Gastroesophageal sphincter (tissue), 4 donors: ENCODE measurements at regions not wholly inside any gene's neighbourhood (a gene's known extent, or its start where the extent isn't known, plus 50 kb on each side); places are given as distances from the start of the nearest gene placed in this dataset.

ENCODE experiments used
- ATAC-seq: fragments of 150-250 bp; one replicate; pipeline ENCODE4 v1.9.1; 2016; ENCODE audit warnings: mild to moderate bottlenecking, moderate library complexity
- H3K27ac ChIP-seq, 4 donors: fragments of 200-600 bp; sonication (generic) in 3 of 4; 1 replicate in 3 of 4; 2 replicates in 1 of 4; pipeline ENCODE4 v1.5.1; 2016 to 2019
- H3K27me3 ChIP-seq: fragments of 200-600 bp; sonication (generic); one replicate; pipeline ENCODE4 v1.5.1; 2019
- H3K36me3 ChIP-seq, 2 donors: fragments of 200-600 bp; sonication (generic); one replicate each; pipeline ENCODE4 v1.5.1; 2019; ENCODE audit warnings: control low read depth in 1 of 2
- H3K4me1 ChIP-seq, 3 donors: fragments of 200-600 bp; sonication (generic); 1 replicate in 2 of 3; 2 replicates in 1 of 3; pipeline ENCODE4 v1.5.1; 2016 to 2019; ENCODE audit warnings: control low read depth in 2 of 3
- H3K4me3 ChIP-seq, 2 donors: fragments of 200-600 bp; sonication (generic); one replicate each; pipeline ENCODE4 v1.5.1; 2019; ENCODE audit warnings: mild to moderate bottlenecking in 1 of 2, moderate library complexity in 1 of 2
- H3K9me3 ChIP-seq, 3 donors: fragments of 200-600 bp; sonication (generic); one replicate each; pipeline ENCODE4 v1.5.1; 2017 to 2019; ENCODE audit warnings: control low read depth in 2 of 3
- EP300 ChIP-seq: sonication (generic); formaldehyde crosslinking; IDR thresholded peaks from one replicate; pipeline ENCODE4 v1.6.1; 2017; ENCODE audit warnings: antibody characterized with exemption, mild to moderate bottlenecking
- POLR2A ChIP-seq, 2 donors: fragments of 450-650 bp; IDR thresholded peaks; one replicate each; pipeline ENCODE4 v1.6.1; 2017; ENCODE audit warnings: antibody characterized with exemption in 2 of 2, mild to moderate bottlenecking in 2 of 2, moderate library complexity in 1 of 2
- POLR2AphosphoS5 ChIP-seq: sonication (generic); formaldehyde crosslinking; IDR thresholded peaks from one replicate; pipeline ENCODE4 v1.6.1; 2017; ENCODE audit warnings: antibody characterized with exemption
- WGBS, 2 donors: methylation state at CpG; one replicate each; pipeline ENCODE4 v1.1.5; 2018; ENCODE audit warnings: low coverage in 1 of 2; 5-methylcytosine and 5-hydroxymethylcytosine counted together
- TF ChIP-seq, protein P1 (sequence below), 4 experiments: fragments of 200-600 bp in 2 of 4; fragments of 450-650 bp in 2 of 4; sonication (generic) in 1 of 4; IDR thresholded peaks; one replicate each; pipeline ENCODE4 v1.5.1; 2017 to 2019; ENCODE audit warnings: antibody characterized with exemption in 4 of 4, mild to moderate bottlenecking in 2 of 4, moderate library complexity in 2 of 4

DNA sequence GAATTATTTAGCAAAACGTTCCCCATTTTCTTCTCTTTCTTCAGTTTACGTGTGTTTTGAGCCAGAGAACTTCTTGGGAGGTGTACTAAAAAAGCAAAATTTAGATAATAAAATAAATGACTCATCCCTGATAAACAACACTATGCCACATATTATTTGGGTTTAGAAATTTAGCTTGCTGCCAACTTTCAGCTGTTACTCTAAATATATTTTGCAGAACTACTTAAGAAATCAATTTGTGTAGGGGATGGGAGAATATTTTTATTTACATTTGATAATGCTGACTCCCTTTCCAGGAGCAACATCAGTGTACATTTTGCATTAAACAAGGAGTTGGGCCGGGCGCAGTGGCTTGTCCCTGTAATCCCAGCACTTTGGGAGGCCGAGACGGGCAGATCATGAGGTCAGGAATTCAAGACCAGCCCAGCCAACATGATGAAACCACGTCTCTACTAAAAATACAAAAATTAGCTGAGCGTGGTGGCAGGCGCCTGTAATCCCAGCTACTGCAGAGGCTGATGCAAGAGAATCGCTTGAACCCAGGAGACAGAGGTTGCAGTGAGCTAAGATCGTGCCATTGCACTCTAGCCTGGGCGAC lies 151.4 kb upstream of the ZRANB2 start:
- Histone ChIP-seq H3K4me3 (no peak overlapping the region), H3K27ac (no peak overlapping the region), H3K36me3 (no peaks in the 10 kb centered on the region), H3K9me3 (no peaks in the 10 kb centered on the region), H3K27me3 (no peaks in the 10 kb centered on the region), H3K4me1 (no peaks in the 10 kb centered on the region)
- 70 to 73% methylated on average over 9 to 10 of the region's 12 CpGs for WGBS, 2 donors
- TF ChIP-seq POLR2A (IDR thresholded peaks at IDR 0.05) (no peak), POLR2AphosphoS5 (no peak), EP300 (no peak)
- TF ChIP-seq, protein P1, sequence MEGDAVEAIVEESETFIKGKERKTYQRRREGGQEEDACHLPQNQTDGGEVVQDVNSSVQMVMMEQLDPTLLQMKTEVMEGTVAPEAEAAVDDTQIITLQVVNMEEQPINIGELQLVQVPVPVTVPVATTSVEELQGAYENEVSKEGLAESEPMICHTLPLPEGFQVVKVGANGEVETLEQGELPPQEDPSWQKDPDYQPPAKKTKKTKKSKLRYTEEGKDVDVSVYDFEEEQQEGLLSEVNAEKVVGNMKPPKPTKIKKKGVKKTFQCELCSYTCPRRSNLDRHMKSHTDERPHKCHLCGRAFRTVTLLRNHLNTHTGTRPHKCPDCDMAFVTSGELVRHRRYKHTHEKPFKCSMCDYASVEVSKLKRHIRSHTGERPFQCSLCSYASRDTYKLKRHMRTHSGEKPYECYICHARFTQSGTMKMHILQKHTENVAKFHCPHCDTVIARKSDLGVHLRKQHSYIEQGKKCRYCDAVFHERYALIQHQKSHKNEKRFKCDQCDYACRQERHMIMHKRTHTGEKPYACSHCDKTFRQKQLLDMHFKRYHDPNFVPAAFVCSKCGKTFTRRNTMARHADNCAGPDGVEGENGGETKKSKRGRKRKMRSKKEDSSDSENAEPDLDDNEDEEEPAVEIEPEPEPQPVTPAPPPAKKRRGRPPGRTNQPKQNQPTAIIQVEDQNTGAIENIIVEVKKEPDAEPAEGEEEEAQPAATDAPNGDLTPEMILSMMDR (IDR thresholded peaks at IDR 0.05), result no peak
- ATAC-seq, result no peak

- WGBS, 2 donors, result 78 to 100% methylated on average over 1 of the region's 1 CpG
- Histone ChIP-seq H3K4me3 (no peak overlapping the region), H3K36me3 (no peaks in the 10 kb centered on the region), H3K27ac (no peak overlapping the region), H3K4me1 (no peaks in the 10 kb centered on the region), H3K27me3 (no peaks in the 10 kb centered on the region), H3K9me3 (no peaks in the 10 kb centered on the region)
- no peak for ATAC-seq
- TF ChIP-seq EP300 (no peak), POLR2AphosphoS5 (no peak), POLR2A (IDR thresholded peaks at IDR 0.05) (no peak)
- TF ChIP-seq, protein P1 (IDR thresholded peaks at IDR 0.05), result no peak
These were observed 150.9 kb upstream of the ZRANB2 start for GRCh38 chr1:71231751-71232150.

DNA sequence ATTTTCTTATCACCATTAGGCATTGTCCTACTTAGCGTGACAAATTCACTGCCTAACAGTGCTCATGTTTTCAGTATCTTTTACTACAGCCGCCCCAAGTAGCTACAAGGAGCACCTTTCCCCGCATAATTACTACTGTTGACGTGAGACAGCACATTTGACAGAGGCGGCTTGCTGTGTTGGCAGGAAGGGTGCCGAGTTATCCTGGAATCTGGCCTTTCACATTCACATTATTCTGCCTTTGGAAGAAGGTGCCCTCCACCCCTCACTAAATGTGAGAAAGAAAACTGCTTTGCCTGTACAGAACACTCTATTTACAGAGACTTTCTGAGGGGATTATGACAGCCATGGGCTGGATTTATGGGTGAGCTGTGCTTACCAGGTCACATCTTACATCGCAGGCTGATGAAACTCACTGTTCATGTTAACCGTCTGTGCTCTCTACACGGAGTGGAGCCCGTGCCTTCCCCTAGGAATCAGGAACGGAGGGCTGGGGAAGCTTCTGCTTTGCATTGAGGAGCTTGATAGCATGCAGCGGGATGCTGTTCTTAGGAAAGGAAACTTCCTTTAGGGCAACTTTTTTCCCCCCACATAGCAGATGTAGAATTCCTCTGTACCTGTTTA lies 148.0 kb upstream of the ZRANB2 start:
- Histone ChIP-seq H3K4me3 (no peak overlapping the region), H3K27ac (no peak overlapping the region), H3K4me1 (no peaks in the 10 kb centered on the region), H3K36me3 (no peaks in the 10 kb centered on the region), H3K27me3 (no peaks in the 10 kb centered on the region), H3K9me3 (no peaks in the 10 kb centered on the region)
- TF ChIP-seq, protein P1 (IDR thresholded peaks at IDR 0.05), result no peak
- TF ChIP-seq POLR2AphosphoS5, result no peak
- no peak for TF ChIP-seq EP300
- no peak for TF ChIP-seq POLR2A (IDR thresholded peaks at IDR 0.05)
- no peak for ATAC-seq
- WGBS, 2 donors, result 40 to 65% methylated on average over 4 to 6 of the region's 12 CpGs

GRCh38 chr1:71228241-71228640 lies 147.4 kb upstream of the ZRANB2 start:
- Histone ChIP-seq H3K4me3 (no peak overlapping the region), H3K4me1 (no peaks in the 10 kb centered on the region), H3K27me3 (no peaks in the 10 kb centered on the region), H3K9me3 (no peaks in the 10 kb centered on the region), H3K36me3 (no peaks in the 10 kb centered on the region), H3K27ac (no peak overlapping the region)
- ATAC-seq, result no peak
- 74 to 80% methylated on average over 4 of the region's 4 CpGs for WGBS, 2 donors
- TF ChIP-seq EP300 (no peak), POLR2A (IDR thresholded peaks at IDR 0.05) (no peak), POLR2AphosphoS5 (no peak)
- TF ChIP-seq, protein P1 (IDR thresholded peaks at IDR 0.05), result no peak

- TF ChIP-seq, protein P1 (IDR thresholded peaks at IDR 0.05), result no peak
- TF ChIP-seq POLR2A (IDR thresholded peaks at IDR 0.05), result no peak
- TF ChIP-seq POLR2AphosphoS5, result no peak
- no peak for TF ChIP-seq EP300
- Histone ChIP-seq H3K9me3 (no peaks in the 10 kb centered on the region), H3K4me1 (no peaks in the 10 kb centered on the region), H3K27me3 (no peaks in the 10 kb centered on the region), H3K27ac (no peak overlapping the region), H3K36me3 (no peaks in the 10 kb centered on the region), H3K4me3 (no peak overlapping the region)
- 56 to 90% methylated on average over 4 of the region's 4 CpGs for WGBS, 2 donors
- no peak for ATAC-seq
These were observed 144.0 kb upstream of the ZRANB2 start for GRCh38 chr1:71224741-71225377.
